22Rv1 (cell line): ENCODE measurements at regions not wholly inside any gene's neighbourhood (a gene's known extent, or its start where the extent isn't known, plus 50 kb on each side); places are given as distances from the start of the nearest gene placed in this dataset.
"Not testable (repeated sequence)": the region's sequence is repeated elsewhere in the genome, so short reads cannot be mapped to it uniquely, and the experiment has no call there.

Experiments used
- H3K27ac ChIP-seq: fragments of 450-650 bp; 2 replicates; pipeline ENCODE4 v1.5.1; 2017
- CTCF ChIP-seq: fragments of 450-650 bp; IDR thresholded peaks from 2 replicates; pipeline ENCODE4 v1.5.1; 2017; ENCODE audit warnings: mild to moderate bottlenecking
- ZFX ChIP-seq: fragments of 450-650 bp; IDR thresholded peaks from 2 replicates; pipeline ENCODE4 v1.6.1; 2017; ENCODE audit warnings: antibody characterized with exemption, borderline replicate concordance

GRCh38 chr5:75869891-75870290, 152.7 kb upstream of the POC5 start:
- TF ChIP-seq ZFX (no peak), CTCF (no peak)
- H3K27ac ChIP-seq, result no peak overlapping the region

DNA sequence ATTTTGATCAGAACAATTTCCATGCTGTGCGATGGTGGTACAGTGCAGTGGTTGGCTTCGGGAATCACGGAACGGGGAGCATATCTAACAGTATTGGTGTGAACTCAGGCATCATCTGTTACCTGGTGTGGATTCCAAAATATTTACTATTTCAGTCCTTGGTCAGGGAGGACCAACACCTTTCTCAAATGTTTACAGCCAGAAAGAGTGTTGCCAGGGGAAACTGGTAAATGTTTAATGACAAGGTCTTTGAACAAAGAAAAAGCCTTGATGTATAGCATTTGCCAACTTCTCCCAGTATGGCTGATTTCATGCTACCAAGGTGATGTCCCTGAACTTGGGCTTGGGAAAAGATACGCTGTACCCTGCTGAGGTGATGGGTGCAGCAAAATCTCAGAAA, 145.6 kb upstream of the POC5 start:
- H3K27ac ChIP-seq, result no peak overlapping the region
- no peak for TF ChIP-seq ZFX

GRCh38 chr5:75859621-75860020, 142.4 kb upstream of the POC5 start:
- H3K27ac ChIP-seq, result not testable (repeated sequence)

DNA sequence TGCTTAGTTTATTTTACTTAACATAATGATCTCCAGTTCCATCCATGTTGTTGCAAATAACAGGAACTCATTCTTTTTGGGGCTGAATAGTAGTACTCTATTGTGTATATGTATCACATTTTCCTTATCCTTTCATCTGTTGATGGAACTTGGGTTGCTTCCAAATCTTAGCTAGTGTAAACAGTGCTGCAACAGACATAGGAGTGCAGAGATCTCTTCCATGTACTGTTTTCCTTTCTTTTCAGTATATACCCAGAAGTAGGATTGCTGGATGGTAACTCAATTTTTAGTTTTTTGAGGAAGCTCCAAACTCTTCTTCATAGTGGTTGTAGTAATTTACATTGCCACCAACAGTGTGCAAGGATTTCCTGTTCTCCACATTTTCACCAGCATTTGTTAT, 138.8 kb upstream of the POC5 start:
- TF ChIP-seq ZFX (no peak), CTCF (no peak)
- no peak overlapping the region for H3K27ac ChIP-seq

- H3K27ac ChIP-seq, result no peak overlapping the region
- no peak for TF ChIP-seq CTCF
- TF ChIP-seq ZFX, result no peak
Measured at GRCh38 chr5:75848077-75848476, 130.8 kb upstream of the POC5 start.

GRCh38 chr5:75847561-75848021, 130.4 kb upstream of the POC5 start:
- TF ChIP-seq CTCF (no peak), ZFX (no peak)
- no peak overlapping the region for H3K27ac ChIP-seq

DNA sequence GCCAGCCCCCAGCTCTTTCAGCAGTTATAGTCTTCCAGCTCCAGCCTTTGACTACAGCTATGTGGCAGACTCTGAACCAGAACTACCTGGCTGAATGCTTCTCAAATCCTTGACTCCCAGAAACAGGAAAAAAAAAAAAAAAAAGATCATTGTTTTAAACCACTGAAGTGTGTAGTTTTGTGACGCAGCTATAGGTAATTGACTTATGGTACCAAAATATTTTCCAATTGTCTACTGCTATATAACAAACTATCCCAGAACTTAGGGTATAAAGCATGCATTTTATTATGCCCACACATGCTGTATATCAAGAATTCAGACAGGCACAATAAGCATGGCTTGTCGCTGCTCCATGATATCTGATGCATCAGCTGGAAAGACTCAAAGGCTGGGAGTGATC, 127.1 kb upstream of the POC5 start:
- H3K27ac ChIP-seq, result no peak overlapping the region
- TF ChIP-seq ZFX (no peak), CTCF (no peak)

DNA sequence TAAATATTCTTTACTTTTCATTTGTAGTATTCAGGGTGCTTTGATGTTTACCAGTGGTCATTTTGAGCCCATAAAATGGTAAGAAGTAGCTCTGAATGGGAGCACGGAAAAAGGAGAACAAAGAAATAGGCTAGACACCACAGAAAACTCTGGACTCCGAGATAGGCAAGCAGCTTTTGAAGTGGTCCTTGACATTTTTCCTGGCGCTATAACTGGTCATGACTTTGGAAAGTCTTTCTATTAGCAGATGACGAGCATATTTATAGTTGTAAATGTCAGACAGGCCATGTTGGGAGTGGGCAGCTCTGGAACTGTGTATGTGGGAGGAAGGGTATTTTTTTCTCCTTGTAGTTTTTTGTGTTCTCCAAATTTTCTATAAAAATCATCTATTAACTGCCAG, 126.1 kb upstream of the POC5 start:
- no peak overlapping the region for H3K27ac ChIP-seq
- TF ChIP-seq ZFX (no peak), CTCF (no peak)

- no peak overlapping the region for H3K27ac ChIP-seq
- no peak for TF ChIP-seq ZFX
Measured at GRCh38 chr5:75839547-75839946, 122.3 kb upstream of the POC5 start.
